Osteocyte (in vitro differentiated cells): ENCODE measurements at regions not wholly inside any gene's neighbourhood (a gene's known extent, or its start where the extent isn't known, plus 50 kb on each side); places are given as distances from the start of the nearest gene placed in this dataset.

Experiments used
- DNase-seq: peaks from one replicate; pipeline ENCODE4 v3.0.0; 2021; ENCODE audit warnings: mixed read lengths; ENCODE audit not compliant: unreplicated experiment; ENCODE audit errors: extremely low spot score
- H3K27ac Mint-ChIP-seq: one replicate; pipeline ENCODE4 v1.8.0; 2021; ENCODE audit warnings: mild to moderate bottlenecking, mixed read lengths; ENCODE audit not compliant: unreplicated experiment
- H3K27me3 Mint-ChIP-seq: one replicate; pipeline ENCODE4 v1.8.0; 2021; ENCODE audit warnings: mixed read lengths; ENCODE audit not compliant: unreplicated experiment
- H3K36me3 Mint-ChIP-seq: one replicate; pipeline ENCODE4 v1.8.0; 2021; ENCODE audit warnings: mixed read lengths; ENCODE audit not compliant: unreplicated experiment
- H3K4me1 Mint-ChIP-seq: one replicate; pipeline ENCODE4 v1.8.0; 2021; ENCODE audit warnings: mixed read lengths; ENCODE audit not compliant: unreplicated experiment
- H3K4me3 Mint-ChIP-seq: one replicate; pipeline ENCODE4 v1.8.0; 2021; ENCODE audit warnings: mild to moderate bottlenecking, moderate library complexity, mixed read lengths; ENCODE audit not compliant: unreplicated experiment
- H3K9me3 Mint-ChIP-seq: one replicate; pipeline ENCODE4 v1.8.0; 2021; ENCODE audit warnings: mixed read lengths; ENCODE audit not compliant: unreplicated experiment
- CTCF ChIP-seq: fragments of 200-600 bp; sonication (generic); IDR thresholded peaks from 2 replicates; pipeline ENCODE4 v1.5.0; 2021; ENCODE audit warnings: antibody characterized with exemption, mild to moderate bottlenecking, moderate library complexity

GRCh38 chr14:98249476-98249875, 1022.5 kb downstream of the BCL11B start:
- H3K27me3 Mint-ChIP-seq: no peaks in the 10 kb centered on the region
- no peaks in the 10 kb centered on the region for H3K4me1 Mint-ChIP-seq
- peaks cover 36% of the 10 kb centered on the region for H3K9me3 Mint-ChIP-seq
- H3K36me3 Mint-ChIP-seq: no peaks in the 10 kb centered on the region
- no peak for TF ChIP-seq CTCF
- DNase-seq: no peak
- H3K4me3 Mint-ChIP-seq: no peak overlapping the region
- no peak overlapping the region for H3K27ac Mint-ChIP-seq

- Mint-ChIP-seq H3K4me3 (no peak overlapping the region), H3K4me1 (no peaks in the 10 kb centered on the region), H3K36me3 (no peaks in the 10 kb centered on the region), H3K27ac (no peak overlapping the region), H3K9me3 (peaks cover 53% of the 10 kb centered on the region), H3K27me3 (no peaks in the 10 kb centered on the region)
- no peak for DNase-seq
- TF ChIP-seq CTCF: no peak
These were observed 1019.2 kb downstream of the BCL11B start for GRCh38 chr14:98252820-98253219.

- H3K4me1 Mint-ChIP-seq: no peaks in the 10 kb centered on the region
- H3K27ac Mint-ChIP-seq: no peak overlapping the region
- no peak for DNase-seq
- H3K36me3 Mint-ChIP-seq: no peaks in the 10 kb centered on the region
- H3K9me3 Mint-ChIP-seq: peaks cover 46% of the 10 kb centered on the region
- no peak overlapping the region for H3K4me3 Mint-ChIP-seq
- no peak for TF ChIP-seq CTCF
- H3K27me3 Mint-ChIP-seq: no peaks in the 10 kb centered on the region
These were observed 1012.1 kb downstream of the BCL11B start for GRCh38 chr14:98259881-98260280.

- H3K4me1 Mint-ChIP-seq: no peaks in the 10 kb centered on the region
- no peaks in the 10 kb centered on the region for H3K27me3 Mint-ChIP-seq
- H3K36me3 Mint-ChIP-seq: no peaks in the 10 kb centered on the region
- H3K4me3 Mint-ChIP-seq: no peak overlapping the region
- no peak for DNase-seq
- H3K27ac Mint-ChIP-seq: no peak overlapping the region
- no peak for TF ChIP-seq CTCF
- peaks cover 51% of the 10 kb centered on the region for H3K9me3 Mint-ChIP-seq
These were observed 1009.4 kb downstream of the BCL11B start for GRCh38 chr14:98262566-98262965.

GRCh38 chr14:98269533-98269932, 1002.5 kb downstream of the BCL11B start:
- Mint-ChIP-seq H3K4me1 (no peaks in the 10 kb centered on the region), H3K27ac (no peak overlapping the region), H3K36me3 (no peaks in the 10 kb centered on the region), H3K9me3 (peaks cover 61% of the 10 kb centered on the region), H3K27me3 (no peaks in the 10 kb centered on the region), H3K4me3 (no peak overlapping the region)
- TF ChIP-seq CTCF: no peak
- DNase-seq: no peak
